Activated T-helper 1 cell treated with anti-CD3 and anti-CD28 coated beads, Interleukin-12 subunit alpha, Interleukin-12 subunit beta, Interleukin-2, Interleukin-4 antibody, amounts not matched to agents 30 ng/mL and 10 ng/mL and 1 ng/mL, durations not matched to agents 14 hours and 24 hours and 36 hours (primary cell): ENCODE measurements at regions not wholly inside any gene's neighbourhood (a gene's known extent, or its start where the extent isn't known, plus 50 kb on each side); places are given as distances from the start of the nearest gene placed in this dataset.
"Not testable (repeated sequence)": the region's sequence is repeated elsewhere in the genome, so short reads cannot be mapped to it uniquely, and the experiment has no call there.

Experiments
- DNase-seq: peaks from one replicate; pipeline ENCODE4 v3.0.0; 2021; ENCODE audit warnings: low spot score
- H3K27ac Mint-ChIP-seq: one replicate; pipeline ENCODE4 v1.8.0; 2021; ENCODE audit warnings: mild to moderate bottlenecking, mixed read lengths
- H3K27me3 Mint-ChIP-seq: one replicate; pipeline ENCODE4 v1.8.0; 2022; ENCODE audit warnings: mild to moderate bottlenecking, moderate library complexity, mixed read lengths; ENCODE audit not compliant: insufficient read depth
- H3K36me3 Mint-ChIP-seq: one replicate; pipeline ENCODE4 v1.8.0; 2021; ENCODE audit warnings: low read depth, mixed read lengths
- H3K4me1 Mint-ChIP-seq: one replicate; pipeline ENCODE4 v1.8.0; 2021; ENCODE audit warnings: low read depth, mixed read lengths
- H3K4me3 Mint-ChIP-seq: one replicate; pipeline ENCODE4 v1.8.0; 2021; ENCODE audit warnings: mild to moderate bottlenecking, moderate library complexity, mixed read lengths
- H3K9me3 Mint-ChIP-seq: one replicate; pipeline ENCODE4 v1.8.0; 2021; ENCODE audit warnings: mixed read lengths
- intact Hi-C: fragments of 100-400 bp; cut with micrococcal nuclease; formaldehyde crosslinking; loops from one replicate; pipeline ENCODE4 v1.15.1; 2024

- no peak for DNase-seq
- Mint-ChIP-seq H3K27me3 (peaks cover 13% of the 10 kb centered on the region), H3K4me1 (no peaks in the 10 kb centered on the region), H3K36me3 (no peaks in the 10 kb centered on the region), H3K9me3 (no peaks in the 10 kb centered on the region), H3K27ac (no peak overlapping the region), H3K4me3 (no peak overlapping the region)
- intact Hi-C loops: no loop called here
These were observed 246.3 kb downstream of the IRS1 start for GRCh38 chr2:226553333-226553732.

- intact Hi-C loops: no loop called here
- Mint-ChIP-seq H3K36me3 (no peaks in the 10 kb centered on the region), H3K4me3 (no peak overlapping the region), H3K27me3 (peaks cover 13% of the 10 kb centered on the region), H3K9me3 (no peaks in the 10 kb centered on the region), H3K27ac (no peak overlapping the region), H3K4me1 (no peaks in the 10 kb centered on the region)
- no peak for DNase-seq
These were observed 246.9 kb downstream of the IRS1 start for GRCh38 chr2:226552571-226553285.

GRCh38 chr2:226551522-226552250 lies 247.9 kb downstream of the IRS1 start:
- no peaks in the 10 kb centered on the region for H3K36me3 Mint-ChIP-seq
- DNase-seq: no peak
- peaks cover 9% of the 10 kb centered on the region for H3K27me3 Mint-ChIP-seq
- intact Hi-C loops: no loop called here
- H3K27ac Mint-ChIP-seq: no peak overlapping the region
- no peak overlapping the region for H3K4me3 Mint-ChIP-seq
- H3K4me1 Mint-ChIP-seq: no peaks in the 10 kb centered on the region
- no peaks in the 10 kb centered on the region for H3K9me3 Mint-ChIP-seq

- Mint-ChIP-seq H3K36me3 (no peaks in the 10 kb centered on the region), H3K27ac (no peak overlapping the region), H3K27me3 (peaks cover 6% of the 10 kb centered on the region), H3K4me3 (no peak overlapping the region), H3K9me3 (no peaks in the 10 kb centered on the region), H3K4me1 (no peaks in the 10 kb centered on the region)
- no peak for DNase-seq
- intact Hi-C loops: no loop called here
These were observed 248.8 kb downstream of the IRS1 start for GRCh38 chr2:226550801-226551200.

- no peaks in the 10 kb centered on the region for H3K4me1 Mint-ChIP-seq
- no peak for DNase-seq
- no peak overlapping the region for H3K27ac Mint-ChIP-seq
- peaks cover 3% of the 10 kb centered on the region for H3K9me3 Mint-ChIP-seq
- H3K4me3 Mint-ChIP-seq: no peak overlapping the region
- H3K36me3 Mint-ChIP-seq: no peaks in the 10 kb centered on the region
- H3K27me3 Mint-ChIP-seq: peaks cover 6% of the 10 kb centered on the region
- intact Hi-C loops: no loop called here
These were observed 250.9 kb downstream of the IRS1 start for GRCh38 chr2:226548732-226549131.

- DNase-seq: no peak
- Mint-ChIP-seq H3K4me3 (no peak overlapping the region), H3K9me3 (peaks cover 3% of the 10 kb centered on the region), H3K4me1 (no peaks in the 10 kb centered on the region), H3K27ac (no peak overlapping the region), H3K27me3 (no peaks in the 10 kb centered on the region), H3K36me3 (no peaks in the 10 kb centered on the region)
- intact Hi-C loops: no loop called here
These were observed 254.9 kb downstream of the IRS1 start for GRCh38 chr2:226544596-226545210.

- no peak overlapping the region for H3K27ac Mint-ChIP-seq
- intact Hi-C loops: no loop called here
These were observed 259.2 kb downstream of the IRS1 start for GRCh38 chr2:226540204-226540994.

GRCh38 chr2:226536410-226536809 lies 263.2 kb downstream of the IRS1 start:
- H3K27ac Mint-ChIP-seq: no peak overlapping the region
- H3K36me3 Mint-ChIP-seq: no peaks in the 10 kb centered on the region
- no peak overlapping the region for H3K4me3 Mint-ChIP-seq
- DNase-seq: no peak
- no peaks in the 10 kb centered on the region for H3K27me3 Mint-ChIP-seq
- H3K4me1 Mint-ChIP-seq: no peaks in the 10 kb centered on the region
- no peaks in the 10 kb centered on the region for H3K9me3 Mint-ChIP-seq
- intact Hi-C loops: no loop called here

More at GRCh38 chr2:226540204-226540994, 259.2 kb downstream of the IRS1 start:
- H3K4me3 Mint-ChIP-seq: no peak overlapping the region
- DNase-seq: no peak
- H3K9me3 Mint-ChIP-seq: peaks cover under 1% of the 10 kb centered on the region
- no peaks in the 10 kb centered on the region for H3K4me1 Mint-ChIP-seq
- no peaks in the 10 kb centered on the region for H3K27me3 Mint-ChIP-seq
- H3K36me3 Mint-ChIP-seq: no peaks in the 10 kb centered on the region

GRCh38 chr2:226532976-226533375 lies 266.6 kb downstream of the IRS1 start:
- H3K27me3 Mint-ChIP-seq, H3K9me3 Mint-ChIP-seq, intact Hi-C loops, DNase-seq, H3K4me3 Mint-ChIP-seq, H3K27ac Mint-ChIP-seq, H3K36me3 Mint-ChIP-seq, H3K4me1 Mint-ChIP-seq: not testable (repeated sequence)

GRCh38 chr2:226531061-226531810 lies 268.4 kb downstream of the IRS1 start:
- no peaks in the 10 kb centered on the region for H3K36me3 Mint-ChIP-seq
- no peaks in the 10 kb centered on the region for H3K9me3 Mint-ChIP-seq

GRCh38 chr2:226529556-226529955 lies 270.1 kb downstream of the IRS1 start:
- DNase-seq: no peak
- Mint-ChIP-seq H3K4me3 (no peak overlapping the region), H3K27me3 (no peaks in the 10 kb centered on the region), H3K9me3 (no peaks in the 10 kb centered on the region), H3K36me3 (no peaks in the 10 kb centered on the region), H3K4me1 (no peaks in the 10 kb centered on the region), H3K27ac (no peak overlapping the region)
- intact Hi-C loops: no loop called here

More at GRCh38 chr2:226531061-226531810, 268.4 kb downstream of the IRS1 start:
- no peaks in the 10 kb centered on the region for H3K27me3 Mint-ChIP-seq
- no peak overlapping the region for H3K4me3 Mint-ChIP-seq
- no peak overlapping the region for H3K27ac Mint-ChIP-seq
- H3K4me1 Mint-ChIP-seq: no peaks in the 10 kb centered on the region
- intact Hi-C loops: no loop called here
- no peak for DNase-seq

- Mint-ChIP-seq H3K4me1 (no peaks in the 10 kb centered on the region), H3K27me3 (peaks cover 3% of the 10 kb centered on the region), H3K27ac (no peak overlapping the region), H3K9me3 (no peaks in the 10 kb centered on the region), H3K36me3 (no peaks in the 10 kb centered on the region), H3K4me3 (no peak overlapping the region)
- intact Hi-C loops: no loop called here
- no peak for DNase-seq
These were observed 272.9 kb downstream of the IRS1 start for GRCh38 chr2:226526716-226527115.
